Natural killer cell treated with Interleukin-12 subunit alpha and Interleukin-12 subunit beta and Interleukin-15 and Interleukin-18, amount 100 ng/mL, for 72 hours (primary cell): ENCODE measurements at regions not wholly inside any gene's neighbourhood (a gene's known extent, or its start where the extent isn't known, plus 50 kb on each side); places are given as distances from the start of the nearest gene placed in this dataset.

Experiments used
- ATAC-seq, 2 donors: fragments of 150-1000 bp; cut with Tn5 transposase in 1 of 2; sonication (Bioruptor Pico), chemical (Tn5 transposase) in 1 of 2; 2 replicates each; pipeline ENCODE4 v1.10.0; 2021
- DNase-seq: peaks from one replicate; pipeline ENCODE4 v3.0.0; 2022; ENCODE audit warnings: low spot score
- H3K27ac Mint-ChIP-seq, 2 donors: 1 replicate in 1 of 2; 2 replicates in 1 of 2; pipeline ENCODE4 v1.8.0; 2022; ENCODE audit warnings: mixed read lengths in 2 of 2, mild to moderate bottlenecking in 1 of 2, moderate library complexity in 1 of 2
- H3K27me3 Mint-ChIP-seq, 2 donors: 1 replicate in 1 of 2; 2 replicates in 1 of 2; pipeline ENCODE4 v1.8.0; 2022; ENCODE audit warnings: mixed read lengths in 2 of 2
- H3K36me3 Mint-ChIP-seq: one replicate; pipeline ENCODE4 v1.8.0; 2022; ENCODE audit warnings: mixed read lengths
- H3K4me1 Mint-ChIP-seq, 2 donors: 1 replicate in 1 of 2; 2 replicates in 1 of 2; pipeline ENCODE4 v1.8.0; 2022; ENCODE audit warnings: low read depth in 2 of 2, mixed read lengths in 2 of 2, mild to moderate bottlenecking in 1 of 2
- H3K4me3 Mint-ChIP-seq: one replicate; pipeline ENCODE4 v1.8.0; 2022; ENCODE audit warnings: mixed read lengths
- H3K9me3 Mint-ChIP-seq: 2 replicates; pipeline ENCODE4 v1.8.0; 2022; ENCODE audit warnings: mixed read lengths

DNA sequence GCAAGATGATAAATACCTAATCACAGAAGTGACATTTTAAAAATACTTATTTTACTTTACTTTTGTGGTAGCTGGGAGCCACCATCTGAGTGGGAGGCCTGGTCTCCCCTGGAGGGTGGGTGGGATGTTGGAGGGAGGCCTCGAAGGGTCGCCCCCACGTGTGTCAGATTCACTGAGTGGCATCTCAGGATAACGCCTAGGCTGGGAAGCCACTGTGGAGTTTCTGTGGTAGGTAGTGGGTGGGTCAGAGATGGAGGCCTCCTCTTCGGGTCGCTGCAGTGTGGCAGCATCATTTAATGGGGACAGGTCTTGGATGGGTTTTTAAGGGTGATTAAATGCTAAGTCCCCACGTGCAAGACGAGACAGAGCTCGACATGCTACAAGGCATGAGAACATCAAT is 1154.8 kb upstream of the CDH18 start:
- Mint-ChIP-seq H3K4me1 (no peaks in the 10 kb centered on the region), H3K27me3 (no peaks in the 10 kb centered on the region), H3K36me3 (no peaks in the 10 kb centered on the region), H3K4me3 (no peak overlapping the region), H3K9me3 (peaks cover 7% of the 10 kb centered on the region), H3K27ac (no peak overlapping the region)
- DNase-seq = no peak
- peak; percentile 41 to 57 for ATAC-seq

DNA sequence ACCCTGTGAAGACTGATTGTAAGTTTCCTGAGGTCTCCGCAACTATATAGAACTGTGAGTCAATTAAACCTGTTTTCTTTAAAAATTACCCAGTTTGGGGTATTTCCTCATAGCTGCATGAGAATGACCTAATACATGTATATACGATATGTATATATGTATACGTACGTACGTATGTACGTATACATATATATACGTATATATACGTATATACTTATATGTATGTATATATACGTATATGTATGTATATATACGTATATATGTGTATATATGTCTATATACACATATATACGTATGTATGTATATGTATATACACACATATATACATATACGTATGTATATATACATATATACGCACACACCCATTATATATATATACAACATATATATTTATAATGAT is 1153.0 kb upstream of the CDH18 start:
- H3K4me1 Mint-ChIP-seq = no peaks in the 10 kb centered on the region
- no peaks in the 10 kb centered on the region for H3K27me3 Mint-ChIP-seq
- peaks cover 3% of the 10 kb centered on the region for H3K9me3 Mint-ChIP-seq
- no peak overlapping the region for H3K27ac Mint-ChIP-seq
- H3K36me3 Mint-ChIP-seq = no peaks in the 10 kb centered on the region
- ATAC-seq (no peak), DNase-seq (no peak)
- no peak overlapping the region for H3K4me3 Mint-ChIP-seq

DNA sequence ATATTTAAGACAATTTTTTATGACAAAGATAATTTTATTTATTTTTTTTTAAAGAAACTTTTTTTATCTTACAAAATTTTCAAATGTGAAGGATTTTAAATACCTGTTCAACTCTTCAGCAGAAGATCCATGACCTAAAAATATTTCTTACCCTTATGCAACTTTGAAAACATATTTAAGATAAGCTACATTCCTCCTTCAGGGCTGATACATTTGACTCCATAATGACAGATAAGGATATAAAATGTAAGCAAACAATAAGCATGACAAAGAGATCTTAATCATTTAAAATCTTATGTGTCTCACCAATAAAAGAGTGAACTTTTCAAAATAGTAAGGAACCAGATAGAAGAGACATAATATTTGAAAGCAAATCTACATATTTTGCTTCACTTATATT is 1138.2 kb upstream of the CDH18 start:
- H3K27ac Mint-ChIP-seq = no peak overlapping the region
- no peak for ATAC-seq
- no peak for DNase-seq
- H3K4me3 Mint-ChIP-seq = no peak overlapping the region
- H3K27me3 Mint-ChIP-seq = no peaks in the 10 kb centered on the region
- no peaks in the 10 kb centered on the region for H3K4me1 Mint-ChIP-seq
- peaks cover 10% of the 10 kb centered on the region for H3K9me3 Mint-ChIP-seq
- H3K36me3 Mint-ChIP-seq = peaks cover 4% of the 10 kb centered on the region

DNA sequence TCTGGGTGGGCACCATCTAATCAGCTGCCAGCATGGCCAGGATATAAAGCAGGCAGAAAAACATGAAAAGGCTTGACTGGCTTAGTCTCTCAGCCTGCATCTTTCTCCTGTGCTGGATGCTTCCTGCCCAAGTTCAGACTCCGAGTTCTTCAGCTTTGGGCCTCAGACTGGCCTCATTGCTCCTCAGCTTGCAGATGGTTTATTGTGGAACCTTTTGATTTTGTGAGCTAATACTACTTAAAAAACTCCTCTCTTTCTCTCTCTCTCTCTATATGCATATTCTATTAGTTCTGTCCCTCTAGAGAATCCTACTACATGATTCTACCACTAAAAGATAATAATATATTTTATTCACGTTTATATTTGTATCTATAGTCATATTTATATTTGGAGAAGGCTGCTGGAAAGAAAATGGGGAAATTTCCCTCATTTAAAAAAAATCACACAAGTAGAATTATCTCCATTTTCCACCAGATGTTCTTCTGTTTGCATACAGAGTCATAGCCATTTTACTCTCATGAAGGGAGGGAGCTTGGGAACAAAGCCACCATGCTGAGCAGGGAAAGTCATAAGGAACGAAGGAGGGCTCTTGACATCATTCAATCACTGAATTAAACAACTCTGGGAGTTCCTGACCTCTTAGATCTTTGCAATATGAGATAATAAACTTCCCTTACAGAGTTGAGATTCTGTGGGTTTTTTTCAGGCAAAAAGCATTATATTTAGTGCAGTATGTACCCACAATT is 1137.4 kb upstream of the CDH18 start:
- H3K36me3 Mint-ChIP-seq = peaks cover 4% of the 10 kb centered on the region
- ATAC-seq (no peak), DNase-seq (no peak)
- no peak overlapping the region for H3K4me3 Mint-ChIP-seq
- no peaks in the 10 kb centered on the region for H3K4me1 Mint-ChIP-seq
- peaks cover 10% of the 10 kb centered on the region for H3K9me3 Mint-ChIP-seq
- H3K27me3 Mint-ChIP-seq = no peaks in the 10 kb centered on the region
- no peak overlapping the region for H3K27ac Mint-ChIP-seq

DNA sequence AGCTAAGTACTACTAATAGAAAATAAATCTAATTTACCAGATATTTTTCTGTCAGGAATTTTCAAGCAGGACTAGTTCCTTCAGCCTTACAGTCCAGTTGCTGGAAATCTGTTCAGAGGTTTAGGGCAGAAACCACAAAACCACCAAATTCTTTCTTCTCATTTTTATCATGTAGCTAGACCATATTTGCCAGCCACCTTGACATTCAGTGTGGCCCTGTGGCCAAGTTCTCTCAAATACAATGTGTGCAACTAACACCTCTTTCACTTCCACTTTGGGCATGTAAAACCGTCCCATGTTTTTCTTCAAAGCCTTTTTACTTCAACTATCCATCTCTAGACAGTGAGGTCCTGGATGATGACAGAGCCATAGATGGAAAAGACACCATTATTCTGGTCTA is 1133.2 kb upstream of the CDH18 start:
- DNase-seq = no peak
- H3K27me3 Mint-ChIP-seq = no peaks in the 10 kb centered on the region
- H3K4me3 Mint-ChIP-seq = no peak overlapping the region
- ATAC-seq = no peak
- H3K9me3 Mint-ChIP-seq = peaks cover 8% of the 10 kb centered on the region
- no peaks in the 10 kb centered on the region for H3K4me1 Mint-ChIP-seq
- no peak overlapping the region for H3K27ac Mint-ChIP-seq
- H3K36me3 Mint-ChIP-seq = peaks cover 9% of the 10 kb centered on the region

DNA sequence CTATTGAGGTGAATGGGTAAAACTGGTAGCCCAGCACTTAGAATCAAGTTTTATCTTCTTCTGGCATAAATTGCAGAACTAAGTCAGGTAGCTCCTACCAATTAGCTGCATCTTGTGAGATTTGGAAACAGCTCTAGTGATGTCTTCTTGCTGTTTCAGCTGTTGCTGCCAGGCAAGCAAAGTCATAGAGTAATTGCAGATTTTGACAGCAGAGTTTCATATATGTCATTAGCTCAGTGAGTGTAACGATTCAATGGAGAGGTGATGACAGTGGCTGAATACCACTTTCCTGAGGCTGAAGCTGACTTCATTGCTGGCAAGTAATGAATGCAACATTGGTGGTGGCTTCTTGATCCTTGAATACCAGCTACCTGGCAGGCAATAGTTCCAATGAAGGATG is 1109.7 kb upstream of the CDH18 start:
- Mint-ChIP-seq H3K27ac (no peak overlapping the region), H3K4me3 (no peak overlapping the region), H3K4me1 (no peaks in the 10 kb centered on the region), H3K27me3 (no peaks in the 10 kb centered on the region), H3K36me3 (no peaks in the 10 kb centered on the region), H3K9me3 (peaks cover 10% of the 10 kb centered on the region)
- DNase-seq = no peak
- ATAC-seq = no peak

DNA sequence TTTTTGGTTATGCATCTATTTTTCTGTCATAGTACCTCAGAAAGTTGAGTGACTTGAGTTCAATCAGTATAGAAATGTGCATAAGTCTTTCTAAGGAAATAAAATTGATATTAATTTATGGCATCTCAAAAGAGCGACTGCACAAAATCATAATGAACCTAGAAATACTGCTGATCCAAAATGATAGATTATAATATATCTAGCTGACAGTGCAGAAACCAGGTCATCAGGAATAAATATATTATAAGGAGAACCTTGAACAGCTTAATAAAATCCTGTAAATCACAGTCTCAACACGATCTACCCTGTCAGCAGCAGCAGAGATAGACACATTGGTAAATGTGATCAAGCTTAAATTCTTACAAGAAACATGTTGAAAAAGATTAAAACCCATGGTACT is 1106.6 kb upstream of the CDH18 start:
- ATAC-seq = no peak
- H3K4me3 Mint-ChIP-seq = no peak overlapping the region
- H3K9me3 Mint-ChIP-seq = peaks cover 7% of the 10 kb centered on the region
- no peak for DNase-seq
- H3K36me3 Mint-ChIP-seq = no peaks in the 10 kb centered on the region
- H3K4me1 Mint-ChIP-seq = no peaks in the 10 kb centered on the region
- H3K27ac Mint-ChIP-seq = no peak overlapping the region
- H3K27me3 Mint-ChIP-seq = no peaks in the 10 kb centered on the region

DNA sequence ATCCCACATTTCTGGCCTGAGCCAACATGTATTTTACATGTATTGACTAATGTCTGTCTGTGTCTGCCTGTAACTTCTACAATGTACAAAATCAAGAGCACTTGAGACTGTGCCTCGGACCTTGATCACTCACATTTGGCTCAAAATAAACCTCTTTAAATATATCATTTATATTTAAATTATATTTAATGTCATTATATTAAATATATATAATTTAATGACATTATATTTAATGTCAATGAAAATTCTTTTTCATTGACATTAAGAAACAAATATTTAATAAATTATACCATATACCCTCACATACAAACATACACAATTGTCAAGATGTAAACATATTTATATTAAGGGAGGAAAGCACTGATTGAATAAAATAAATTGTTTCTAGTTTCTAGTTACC is 1099.8 kb upstream of the CDH18 start:
- Mint-ChIP-seq H3K4me1 (no peaks in the 10 kb centered on the region), H3K27ac (no peak overlapping the region), H3K27me3 (no peaks in the 10 kb centered on the region), H3K4me3 (no peak overlapping the region), H3K36me3 (peaks cover 15% of the 10 kb centered on the region), H3K9me3 (peaks cover 21% of the 10 kb centered on the region)
- no peak for ATAC-seq
- DNase-seq = no peak

DNA sequence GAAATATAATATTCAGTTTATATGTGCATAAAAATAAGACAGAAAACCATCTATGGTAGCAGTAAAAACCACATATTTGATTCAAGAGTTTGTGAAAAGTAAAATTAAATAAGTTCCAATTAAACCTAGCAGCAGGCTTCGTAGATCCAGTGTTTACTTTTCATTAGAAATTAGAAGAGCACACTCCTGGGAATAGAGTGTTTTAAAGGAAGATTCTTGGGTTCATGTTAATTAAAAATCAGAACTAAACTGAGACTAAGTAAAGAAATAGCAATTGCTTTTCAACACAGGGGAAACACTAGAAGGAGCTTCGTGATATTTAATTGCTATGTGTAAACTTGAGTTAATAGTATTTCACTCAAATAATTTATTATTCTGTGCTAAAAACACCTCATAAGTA is 1097.8 kb upstream of the CDH18 start:
- no peak for ATAC-seq
- Mint-ChIP-seq H3K9me3 (peaks cover 21% of the 10 kb centered on the region), H3K36me3 (peaks cover 15% of the 10 kb centered on the region), H3K27me3 (no peaks in the 10 kb centered on the region), H3K27ac (no peak overlapping the region), H3K4me1 (no peaks in the 10 kb centered on the region), H3K4me3 (no peak overlapping the region)
- DNase-seq = no peak

DNA sequence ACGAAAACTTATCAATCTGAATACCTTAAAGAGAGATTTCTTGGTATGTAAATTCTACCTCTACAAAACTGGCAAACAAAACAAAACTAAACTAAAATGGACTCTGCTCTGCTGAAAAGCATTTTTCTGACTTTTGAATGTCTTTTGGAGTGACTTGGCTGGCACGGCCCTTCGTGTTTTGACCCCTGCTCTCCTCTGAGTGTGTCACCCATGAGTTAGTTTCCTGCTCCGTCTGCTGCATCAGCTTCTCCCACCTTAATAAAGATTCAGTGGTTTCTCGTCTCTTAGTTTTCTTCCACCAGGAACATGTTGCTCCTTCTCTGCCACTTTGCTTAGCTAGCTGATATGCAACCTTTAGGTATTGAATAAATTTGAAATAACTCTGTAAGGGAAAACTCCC is 1084.0 kb upstream of the CDH18 start:
- no peak overlapping the region for H3K4me3 Mint-ChIP-seq
- no peak overlapping the region for H3K27ac Mint-ChIP-seq
- DNase-seq (no peak), ATAC-seq (no peak)
- no peaks in the 10 kb centered on the region for H3K27me3 Mint-ChIP-seq
- H3K36me3 Mint-ChIP-seq = peaks cover 4% of the 10 kb centered on the region
- peaks cover 4% of the 10 kb centered on the region for H3K9me3 Mint-ChIP-seq
- H3K4me1 Mint-ChIP-seq = no peaks in the 10 kb centered on the region

DNA sequence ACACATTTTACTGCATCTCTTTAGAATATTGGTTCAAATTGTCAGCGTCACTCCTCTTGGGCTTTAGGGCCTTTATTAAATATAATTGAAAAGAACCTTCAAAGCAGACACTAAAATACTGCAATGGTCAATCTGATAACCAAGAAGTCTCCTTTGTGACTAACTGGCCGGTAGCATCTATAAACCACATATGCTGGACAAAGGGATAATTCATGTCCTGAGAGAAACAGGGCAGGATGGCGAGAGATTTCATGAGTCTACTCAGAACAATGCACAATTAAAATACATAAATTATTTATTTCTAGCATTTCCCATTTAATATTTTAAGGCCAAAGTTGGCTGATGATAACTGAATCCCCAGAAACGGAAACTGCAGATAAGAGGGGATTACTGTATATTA is 1083.4 kb upstream of the CDH18 start:
- H3K4me1 Mint-ChIP-seq = no peaks in the 10 kb centered on the region
- ATAC-seq (no peak), DNase-seq (no peak)
- no peak overlapping the region for H3K27ac Mint-ChIP-seq
- H3K27me3 Mint-ChIP-seq = no peaks in the 10 kb centered on the region
- peaks cover 10% of the 10 kb centered on the region for H3K9me3 Mint-ChIP-seq
- H3K4me3 Mint-ChIP-seq = no peak overlapping the region
- H3K36me3 Mint-ChIP-seq = peaks cover 4% of the 10 kb centered on the region

DNA sequence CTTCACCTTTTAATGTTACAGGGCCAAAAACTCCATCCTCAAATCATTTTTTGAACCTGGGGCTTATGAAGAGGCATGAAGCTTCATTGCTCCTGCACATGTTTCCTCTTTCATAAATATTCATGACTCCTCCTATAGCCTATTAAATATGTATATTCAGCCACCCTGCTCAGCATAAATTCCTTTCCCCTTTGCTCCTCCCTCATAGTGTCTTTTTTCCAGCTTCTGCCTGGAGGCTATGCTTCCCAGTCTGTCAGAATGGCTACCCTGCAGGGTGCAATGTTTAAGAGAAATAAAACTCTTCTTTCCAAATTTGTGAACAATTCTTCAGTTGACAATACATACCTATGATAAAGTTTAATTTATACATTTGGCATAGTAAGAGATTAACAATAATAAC is 1082.9 kb upstream of the CDH18 start:
- Mint-ChIP-seq H3K27ac (no peak overlapping the region), H3K36me3 (peaks cover 4% of the 10 kb centered on the region), H3K27me3 (no peaks in the 10 kb centered on the region), H3K4me1 (no peaks in the 10 kb centered on the region), H3K9me3 (peaks cover 14% of the 10 kb centered on the region), H3K4me3 (no peak overlapping the region)
- ATAC-seq = no peak
- DNase-seq = no peak

DNA sequence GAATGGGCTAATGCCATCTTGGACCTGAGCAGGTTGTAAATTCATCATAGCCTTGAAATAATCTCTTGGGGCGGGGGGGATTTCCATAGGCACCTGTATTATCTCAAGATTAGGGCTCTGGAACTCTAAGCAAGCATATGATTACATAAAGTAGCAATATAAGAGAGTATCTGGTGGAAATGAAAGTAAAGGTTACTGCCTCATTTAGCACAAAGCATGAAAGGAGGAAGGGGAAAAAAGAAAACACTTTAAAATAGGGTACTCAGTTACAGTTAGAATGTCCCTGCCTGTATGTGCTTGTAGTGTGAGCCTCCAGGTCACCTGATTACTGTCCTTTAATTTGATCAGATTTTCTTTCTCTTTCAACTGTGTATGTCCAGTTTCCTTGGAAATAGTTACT is 1079.7 kb upstream of the CDH18 start:
- Mint-ChIP-seq H3K27ac (no peak overlapping the region), H3K4me1 (no peaks in the 10 kb centered on the region), H3K36me3 (peaks cover 2% of the 10 kb centered on the region), H3K27me3 (no peaks in the 10 kb centered on the region), H3K9me3 (peaks cover 19% of the 10 kb centered on the region), H3K4me3 (no peak overlapping the region)
- DNase-seq (no peak), ATAC-seq (no peak)

DNA sequence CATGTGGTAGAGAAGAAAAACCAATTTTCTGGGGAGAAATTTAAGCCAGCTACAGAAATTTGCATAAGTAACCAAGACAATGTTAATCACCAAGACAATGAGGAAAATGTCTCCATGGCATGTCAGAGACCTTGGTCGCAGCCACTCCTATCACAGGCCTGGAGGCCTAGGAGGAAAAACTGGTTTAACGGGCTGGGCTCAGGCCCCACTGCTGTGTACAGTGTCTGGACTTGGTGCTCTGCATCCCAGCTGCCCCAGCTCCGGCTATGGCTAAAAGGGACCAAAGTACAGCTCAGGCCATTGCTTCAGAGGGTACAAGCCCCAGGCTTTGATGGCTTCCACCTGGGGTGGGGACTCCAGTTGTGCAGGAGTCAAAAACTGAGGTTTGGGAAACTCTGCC is 1075.1 kb upstream of the CDH18 start:
- DNase-seq (no peak), ATAC-seq (no peak)
- no peak overlapping the region for H3K27ac Mint-ChIP-seq
- H3K9me3 Mint-ChIP-seq = peaks cover 56% of the 10 kb centered on the region
- no peak overlapping the region for H3K4me3 Mint-ChIP-seq
- no peaks in the 10 kb centered on the region for H3K27me3 Mint-ChIP-seq
- no peaks in the 10 kb centered on the region for H3K4me1 Mint-ChIP-seq
- peaks cover 26% of the 10 kb centered on the region for H3K36me3 Mint-ChIP-seq

DNA sequence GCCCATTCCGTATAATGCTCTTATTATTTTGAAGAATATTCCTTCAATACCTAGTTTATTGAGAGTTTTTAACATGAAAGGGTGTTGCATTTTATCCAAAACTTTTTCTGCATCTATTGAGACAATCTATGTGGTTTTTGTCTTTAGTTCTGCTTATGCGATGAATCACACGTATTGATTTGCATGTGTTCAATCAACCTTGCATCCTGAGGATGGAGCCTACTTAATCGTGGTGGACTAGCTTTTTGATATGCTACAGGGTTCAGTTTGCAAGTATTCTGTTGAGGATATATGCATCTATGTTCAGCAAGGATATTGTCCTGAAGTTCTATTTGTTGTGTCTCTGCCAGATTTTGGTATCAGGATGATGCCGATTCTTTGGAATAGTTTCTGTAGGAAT is 1070.3 kb upstream of the CDH18 start:
- H3K36me3 Mint-ChIP-seq = peaks cover 27% of the 10 kb centered on the region
- H3K9me3 Mint-ChIP-seq = peaks cover 47% of the 10 kb centered on the region
- no peak overlapping the region for H3K27ac Mint-ChIP-seq
- no peak for ATAC-seq
- H3K27me3 Mint-ChIP-seq = no peaks in the 10 kb centered on the region
- DNase-seq = no peak
- H3K4me1 Mint-ChIP-seq = no peaks in the 10 kb centered on the region
- H3K4me3 Mint-ChIP-seq = no peak overlapping the region
